GM12878 (cell line): ENCODE measurements at regions not wholly inside any gene's neighbourhood (a gene's known extent, or its start where the extent isn't known, plus 50 kb on each side); places are given as distances from the start of the nearest gene placed in this dataset.

Source experiments
- BHLHE40 ChIP-seq, 2 experiments: fragments of 450-650 bp in 1 of 2; IDR thresholded peaks; 2 replicates each; pipeline ENCODE4 v1.6.1; 2011 to 2017; ENCODE audit warnings: low read depth in 2 of 2, borderline replicate concordance in 1 of 2, improper control_type of control experiment in 1 of 2, low read length in 1 of 2, mild to moderate bottlenecking in 1 of 2
- BMI1 ChIP-seq: fragments of 450-650 bp; IDR thresholded peaks from 2 replicates; pipeline ENCODE4 v1.6.1; 2016; ENCODE audit warnings: mild to moderate bottlenecking, moderate library complexity, borderline replicate concordance
- CBX3 ChIP-seq: fragments of 200-600 bp; sonication (generic); IDR thresholded peaks from 2 replicates; pipeline ENCODE4 v1.6.1; 2016; ENCODE audit warnings: low read depth, borderline replicate concordance
- CEBPZ ChIP-seq: fragments of 150-350 bp; IDR thresholded peaks from 2 replicates; pipeline ENCODE4 v1.6.1; 2016; ENCODE audit warnings: low read depth, low read length
- HDAC2 ChIP-seq: fragments of 200-600 bp; sonication (generic); IDR thresholded peaks from 2 replicates; pipeline ENCODE4 v1.6.1; 2017
- MXI1 ChIP-seq: fragments of 150-350 bp; IDR thresholded peaks from 2 replicates; pipeline ENCODE4 v1.6.1; 2011; ENCODE audit warnings: low read depth, mild to moderate bottlenecking, inconsistent platforms, low read length, improper control_type of control experiment
- RELA ChIP-seq: fragments of 450-650 bp; IDR thresholded peaks from 2 replicates; pipeline ENCODE4 v1.8.0; 2014; ENCODE audit warnings: borderline replicate concordance; ENCODE audit not compliant: partially characterized antibody
- WRNIP1 ChIP-seq: IDR thresholded peaks from 2 replicates; pipeline ENCODE4 v1.6.1; 2011; ENCODE audit warnings: low read depth, low read length, improper control_type of control experiment, borderline replicate concordance
- ZBTB40 ChIP-seq: fragments of 450-650 bp; IDR thresholded peaks from 2 replicates; pipeline ENCODE4 v1.6.1; 2016; ENCODE audit warnings: mild to moderate bottlenecking, moderate library complexity, borderline replicate concordance
- ZNF384 ChIP-seq: IDR thresholded peaks from 2 replicates; pipeline ENCODE4 v1.6.1; 2012; ENCODE audit warnings: low read depth, mild to moderate bottlenecking, low read length, improper control_type of control experiment, borderline replicate concordance

GRCh38 chr6:48048451-48049146 lies 62.4 kb downstream of the PTCHD4 start (continued):
- TF ChIP-seq BHLHE40 (IDR thresholded peaks at IDR 0.05; ENCODE audit: borderline replicate concordance in 1 of 2, low read depth in 2 of 2, low read length in 1 of 2) (no peak), CBX3 (no peak), ZBTB40 (no peak), MXI1 (no peak), CEBPZ (no peak), ZNF384 (no peak), WRNIP1 (no peak), HDAC2 (no peak), RELA (no peak), BMI1 (no peak)
- TF ChIP-seq, all 136 proteins: peak for 0
